Duodenal mucosa (tissue), 2 donors: ENCODE measurements at regions not wholly inside any gene's neighbourhood (a gene's known extent, or its start where the extent isn't known, plus 50 kb on each side); places are given as distances from the start of the nearest gene placed in this dataset.

ENCODE experiments used
- H3K27ac ChIP-seq: one replicate; pipeline ENCODE4 v1.7.0; 2013; ENCODE audit warnings: low read depth, low read length
- H3K27me3 ChIP-seq, 2 donors: one replicate each; pipeline ENCODE4 v1.7.0; 2013; ENCODE audit warnings: low read length in 2 of 2, control low read depth in 1 of 2; ENCODE audit not compliant: insufficient read depth in 2 of 2, control insufficient read depth in 1 of 2
- H3K36me3 ChIP-seq, 2 donors: one replicate each; pipeline ENCODE4 v1.7.0; 2013; ENCODE audit warnings: low read length in 2 of 2, control low read depth in 1 of 2; ENCODE audit not compliant: insufficient read depth in 2 of 2, control insufficient read depth in 1 of 2
- H3K4me1 ChIP-seq, 2 donors: one replicate each; pipeline ENCODE4 v1.7.0; 2013; ENCODE audit warnings: low read length in 2 of 2, control low read depth in 1 of 2; ENCODE audit not compliant: insufficient read depth in 2 of 2, control insufficient read depth in 1 of 2
- H3K4me3 ChIP-seq, 2 donors: one replicate each; pipeline ENCODE4 v1.7.0; 2013; ENCODE audit warnings: low read length in 2 of 2, low read depth in 1 of 2
- H3K9ac ChIP-seq, 2 donors: one replicate each; pipeline ENCODE4 v1.7.0; 2013; ENCODE audit warnings: low read length in 2 of 2, low read depth in 1 of 2
- H3K9me3 ChIP-seq, 2 donors: one replicate each; pipeline ENCODE4 v1.7.0; 2013; ENCODE audit warnings: low read length in 2 of 2, control low read depth in 1 of 2; ENCODE audit not compliant: control insufficient read depth in 1 of 2

DNA sequence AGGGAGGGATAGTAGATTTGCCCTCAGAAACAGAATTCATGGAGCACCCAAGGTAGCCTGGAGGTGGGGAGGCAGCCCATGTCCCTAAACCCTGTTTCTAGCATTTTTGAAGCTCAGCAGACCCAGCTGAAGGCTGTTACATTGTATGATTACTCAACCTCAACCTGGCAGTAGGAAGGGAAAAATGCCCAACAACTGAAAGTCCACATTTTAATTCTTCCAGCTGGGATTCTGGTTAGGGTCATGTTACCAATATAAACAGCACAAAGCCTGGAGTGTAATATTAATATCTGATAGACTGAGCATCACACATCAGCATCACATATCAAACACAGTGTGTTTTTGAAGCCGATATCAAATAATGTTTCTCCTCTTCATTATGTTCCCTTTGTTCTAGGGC lies 437.0 kb downstream of the HRH4 start:
- no peaks in the 10 kb centered on the region for H3K27me3 ChIP-seq
- no peaks in the 10 kb centered on the region for H3K4me1 ChIP-seq
- H3K9ac ChIP-seq: no peak overlapping the region
- no peak overlapping the region for H3K27ac ChIP-seq
- H3K9me3 ChIP-seq: no peaks in the 10 kb centered on the region
- no peaks in the 10 kb centered on the region for H3K36me3 ChIP-seq
- H3K4me3 ChIP-seq: no peak overlapping the region

DNA sequence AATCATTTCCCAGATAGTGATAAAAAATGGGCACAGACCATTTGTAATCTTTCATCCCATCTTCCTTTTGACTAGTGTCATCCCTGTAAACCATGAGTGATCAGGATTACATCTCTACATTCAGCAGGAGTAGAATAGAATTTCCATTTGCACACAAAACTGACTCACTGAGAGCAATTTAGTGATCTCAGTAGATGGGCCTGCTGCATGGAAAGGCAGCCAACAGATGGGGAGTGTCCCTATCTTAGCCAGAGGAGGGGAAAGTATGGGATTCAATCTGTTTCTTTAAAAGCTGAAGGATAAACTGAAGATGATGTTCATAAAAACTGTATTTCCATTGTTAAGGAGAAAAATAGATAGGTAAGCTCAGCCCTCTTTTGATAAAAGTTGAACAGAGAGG lies 441.7 kb downstream of the ZNF521 start:
- no peak overlapping the region for H3K27ac ChIP-seq
- no peak overlapping the region for H3K9ac ChIP-seq
- peaks cover 0 to 5% of the 10 kb centered on the region in 2 donors for H3K27me3 ChIP-seq
- H3K4me1 ChIP-seq: peaks cover 12 to 13% of the 10 kb centered on the region in 2 donors
- H3K36me3 ChIP-seq: no peaks in the 10 kb centered on the region
- no peak overlapping the region for H3K4me3 ChIP-seq
- no peaks in the 10 kb centered on the region for H3K9me3 ChIP-seq

DNA sequence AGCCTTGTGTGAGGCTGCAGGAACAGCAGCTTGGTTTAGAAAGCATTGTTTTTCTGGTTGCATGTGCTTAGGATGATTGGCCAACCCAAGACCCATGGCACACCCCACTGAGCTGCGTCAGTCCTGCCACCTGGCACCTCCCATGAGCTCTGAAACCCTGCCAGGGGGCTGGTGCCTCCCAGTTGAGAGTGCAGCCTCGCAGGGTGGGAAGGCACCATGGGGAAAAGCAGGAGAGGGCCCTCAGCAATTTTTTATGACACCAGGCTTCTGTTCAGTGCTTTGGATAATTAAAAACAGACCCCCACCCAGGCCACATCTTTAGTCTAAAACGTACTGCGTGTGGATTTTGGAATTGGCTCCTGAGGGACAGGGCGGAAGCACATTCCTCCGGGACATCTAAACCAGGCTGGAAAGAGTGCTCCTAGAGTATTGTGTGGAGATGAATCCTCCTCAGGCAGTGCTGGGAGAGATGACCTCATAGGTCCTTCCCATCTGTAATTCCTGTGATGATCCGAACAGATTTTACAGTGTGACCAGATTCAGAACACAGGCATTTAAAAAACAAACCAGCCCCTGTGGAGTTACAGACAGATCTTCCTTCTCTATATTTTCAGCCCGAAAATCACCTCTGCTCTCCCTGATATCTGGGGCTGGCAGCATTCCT lies 438.3 kb downstream of the ZNF521 start:
- Histone ChIP-seq H3K4me3 (no peak overlapping the region), H3K27me3 (peaks cover 0 to 5% of the 10 kb centered on the region in 2 donors), H3K9me3 (no peaks in the 10 kb centered on the region), H3K9ac (no peak overlapping the region), H3K4me1 (peaks cover 19% of the 10 kb centered on the region in 2 donors), H3K36me3 (no peaks in the 10 kb centered on the region), H3K27ac (no peak overlapping the region)

DNA sequence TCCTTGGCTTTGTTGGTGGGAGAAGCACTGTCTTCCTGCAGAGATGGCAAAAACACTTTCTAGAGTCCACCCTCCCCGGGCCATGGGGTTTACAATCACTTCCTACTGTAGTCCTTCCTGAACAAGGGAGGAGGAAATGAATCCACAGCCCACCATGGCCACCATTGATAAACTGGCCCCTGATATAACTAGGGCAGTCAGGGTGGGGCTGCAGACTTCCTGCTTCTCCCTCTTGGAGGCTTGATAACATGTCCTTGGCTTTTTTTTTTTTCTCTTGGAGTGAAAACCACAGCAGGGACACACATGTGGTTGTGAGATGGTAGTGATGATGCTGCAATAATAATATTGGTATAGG lies 437.8 kb downstream of the ZNF521 start:
- Histone ChIP-seq H3K4me1 (peaks cover 19% of the 10 kb centered on the region in 2 donors), H3K9ac (no peak overlapping the region), H3K4me3 (no peak overlapping the region), H3K27ac (no peak overlapping the region), H3K27me3 (peaks cover 0 to 5% of the 10 kb centered on the region in 2 donors), H3K9me3 (no peaks in the 10 kb centered on the region), H3K36me3 (no peaks in the 10 kb centered on the region)

DNA sequence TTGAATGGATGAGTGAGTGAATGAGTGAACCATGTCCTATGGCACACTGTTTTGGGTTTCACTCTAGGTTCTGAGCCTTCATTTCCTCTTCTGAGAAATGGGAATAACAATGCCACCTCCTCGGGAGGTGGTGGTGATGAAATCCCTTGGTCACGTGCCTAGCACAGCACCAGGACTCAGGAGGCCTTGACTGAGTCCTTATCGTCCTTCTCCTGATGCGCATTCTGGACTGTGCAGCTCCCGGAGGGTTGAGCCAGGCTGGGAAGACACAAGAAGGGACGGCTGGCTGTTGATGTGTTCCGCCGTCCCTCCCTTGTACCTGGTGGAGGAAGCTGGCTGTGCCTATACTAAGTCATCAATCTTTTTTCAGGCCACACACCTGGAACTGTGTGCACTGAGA lies 437.3 kb downstream of the ZNF521 start:
- H3K27ac ChIP-seq: no peak overlapping the region
- peaks cover 0 to 9% of the 10 kb centered on the region in 2 donors for H3K27me3 ChIP-seq
- H3K9me3 ChIP-seq: no peaks in the 10 kb centered on the region
- H3K4me3 ChIP-seq: no peak overlapping the region
- peaks cover 19% of the 10 kb centered on the region in 2 donors for H3K4me1 ChIP-seq
- H3K9ac ChIP-seq: no peak overlapping the region
- no peaks in the 10 kb centered on the region for H3K36me3 ChIP-seq

DNA sequence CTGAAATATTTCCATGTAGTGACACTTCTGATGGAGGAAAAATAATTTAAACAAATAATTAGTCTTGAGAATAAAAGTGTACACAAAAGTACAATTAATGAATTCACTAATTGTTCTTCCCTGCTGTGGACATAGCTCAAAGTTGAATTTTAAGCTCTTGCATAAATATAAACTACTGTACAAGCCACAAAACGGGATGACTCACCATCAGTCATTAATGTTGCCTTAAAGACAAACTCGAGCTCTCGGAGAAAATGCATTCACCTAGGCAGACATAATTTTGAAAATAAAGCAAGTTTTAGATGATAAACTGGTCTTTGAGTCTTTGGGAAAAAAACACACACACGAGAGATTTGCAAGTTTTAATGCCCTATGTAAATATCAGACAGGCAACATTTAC lies 436.4 kb downstream of the ZNF521 start:
- Histone ChIP-seq H3K4me3 (no peak overlapping the region), H3K36me3 (no peaks in the 10 kb centered on the region), H3K9me3 (no peaks in the 10 kb centered on the region), H3K9ac (no peak overlapping the region), H3K27me3 (peaks cover 0 to 9% of the 10 kb centered on the region in 2 donors), H3K27ac (no peak overlapping the region), H3K4me1 (peaks cover 19% of the 10 kb centered on the region in 2 donors)

DNA sequence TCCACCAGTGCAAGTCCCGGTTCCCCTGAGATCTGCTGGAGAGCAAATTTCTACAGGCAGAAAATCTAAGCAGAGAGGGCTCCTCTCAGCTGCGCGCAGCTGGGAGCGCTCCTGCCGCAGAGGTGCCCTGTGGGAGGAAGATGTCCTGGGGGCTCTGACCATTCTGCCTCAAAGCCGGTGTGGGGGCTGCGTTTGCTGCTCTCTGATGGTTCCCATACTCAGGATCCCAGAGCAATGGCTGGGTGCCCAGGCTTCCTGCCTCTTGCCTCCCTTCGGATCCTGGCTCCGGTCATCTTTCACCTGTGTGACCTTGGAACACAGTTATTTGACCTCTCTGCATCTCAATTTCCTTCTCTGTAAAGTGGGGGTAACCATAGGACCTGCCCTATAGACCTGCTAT lies 434.2 kb downstream of the ZNF521 start:
- H3K27ac ChIP-seq: no peak overlapping the region

DNA sequence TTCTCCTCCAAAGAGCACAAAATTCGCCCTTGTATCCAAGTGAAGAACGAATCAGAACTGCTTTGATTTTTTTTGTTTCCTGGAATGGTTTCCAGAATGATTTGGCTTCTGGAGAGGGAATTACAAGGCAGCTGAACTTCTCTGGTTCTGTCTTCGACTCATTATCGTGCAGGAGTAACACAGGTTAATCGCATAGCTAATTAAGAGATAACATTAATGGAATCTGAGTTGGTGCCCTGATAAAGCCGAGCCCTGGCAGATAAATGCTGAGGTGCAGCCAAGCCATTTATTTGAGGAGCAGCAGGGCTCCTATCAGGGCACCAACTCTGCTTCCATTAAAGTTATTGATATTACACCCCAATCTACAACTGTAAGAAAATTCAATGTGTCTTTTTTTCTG lies 433.7 kb downstream of the ZNF521 start:
- Histone ChIP-seq H3K27me3 (peaks cover 0 to 4% of the 10 kb centered on the region in 2 donors), H3K27ac (no peak overlapping the region), H3K4me3 (no peak overlapping the region), H3K9ac (no peak overlapping the region), H3K4me1 (peaks cover 19% of the 10 kb centered on the region in 2 donors), H3K9me3 (no peaks in the 10 kb centered on the region), H3K36me3 (no peaks in the 10 kb centered on the region)

More for the DNA sequence above, 434.2 kb downstream of the ZNF521 start:
- H3K4me1 ChIP-seq: peaks cover 19% of the 10 kb centered on the region in 2 donors
- H3K9me3 ChIP-seq: no peaks in the 10 kb centered on the region
- H3K36me3 ChIP-seq: no peaks in the 10 kb centered on the region
- no peak overlapping the region for H3K4me3 ChIP-seq
- no peak overlapping the region for H3K9ac ChIP-seq
- H3K27me3 ChIP-seq: peaks cover 0 to 4% of the 10 kb centered on the region in 2 donors

DNA sequence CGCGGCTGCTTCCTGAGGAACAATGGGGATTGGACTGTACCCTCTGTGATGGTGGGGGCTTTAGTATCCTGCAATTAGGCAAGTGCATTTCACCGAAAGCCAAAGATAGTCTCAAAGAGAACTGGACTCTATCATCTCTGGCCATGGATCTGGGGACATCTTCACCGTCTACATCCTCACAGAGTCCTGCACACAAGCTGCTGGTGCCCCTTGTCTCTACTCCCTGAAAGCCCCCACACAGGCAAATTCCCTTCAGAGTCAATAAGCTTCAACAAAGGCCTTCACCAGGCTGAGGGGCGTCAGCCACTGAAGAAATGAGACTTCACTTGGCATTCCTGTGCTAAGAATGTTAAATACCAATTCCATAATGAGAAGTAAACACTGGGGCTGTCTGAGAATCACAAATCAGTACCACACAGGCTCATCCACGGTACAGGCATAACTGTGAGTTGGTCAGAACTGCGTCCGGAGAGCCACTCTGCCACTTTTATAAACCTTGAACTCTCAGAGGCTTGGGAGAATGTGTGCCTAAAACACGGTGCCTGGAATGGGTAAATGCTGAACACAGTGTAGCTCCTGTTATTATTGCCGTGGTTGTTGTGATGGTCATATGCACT lies 432.7 kb downstream of the ZNF521 start:
- Histone ChIP-seq H3K27me3 (peaks cover 4 to 6% of the 10 kb centered on the region in 2 donors), H3K27ac (no peak overlapping the region), H3K4me3 (no peak overlapping the region), H3K4me1 (peaks cover 12 to 15% of the 10 kb centered on the region in 2 donors), H3K9ac (no peak overlapping the region), H3K9me3 (no peaks in the 10 kb centered on the region), H3K36me3 (no peaks in the 10 kb centered on the region)

DNA sequence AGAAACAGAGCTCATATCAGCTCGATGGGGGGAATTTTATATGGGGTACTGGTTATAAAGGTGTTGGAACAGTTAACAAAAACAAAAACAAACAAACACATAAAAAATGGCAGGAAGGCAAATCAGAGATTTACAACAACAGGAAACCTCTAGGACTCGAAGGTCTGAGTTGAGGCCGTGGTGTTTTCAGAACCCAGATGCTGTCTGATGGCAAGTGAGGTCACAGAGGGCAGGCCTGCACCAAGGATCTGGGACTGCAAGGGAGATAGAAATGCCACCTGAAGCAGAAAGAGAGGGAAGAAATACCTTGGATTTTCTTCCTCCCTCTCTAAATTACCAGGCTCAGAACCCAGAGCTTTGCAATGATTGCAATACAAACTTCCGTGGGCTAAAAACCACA lies 429.5 kb downstream of the ZNF521 start:
- Histone ChIP-seq H3K4me1 (peaks cover 10 to 13% of the 10 kb centered on the region in 2 donors), H3K9ac (no peak overlapping the region), H3K4me3 (no peak overlapping the region), H3K27ac (no peak overlapping the region), H3K27me3 (peaks cover 4 to 9% of the 10 kb centered on the region in 2 donors), H3K9me3 (no peaks in the 10 kb centered on the region), H3K36me3 (no peaks in the 10 kb centered on the region)
